GM21526 (cell line): ENCODE measurements at regions not wholly inside any gene's neighbourhood (a gene's known extent, or its start where the extent isn't known, plus 50 kb on each side); places are given as distances from the start of the nearest gene placed in this dataset.

Experiments
- ATAC-seq: cut with Tn5 transposase; IDR thresholded peaks from one replicate; pipeline ENCODE4 v1.9.1; 2021; ENCODE audit warnings: moderate library complexity; ENCODE audit not compliant: unreplicated experiment, low FRiP score

- no peak for ATAC-seq
Measured at GRCh38 chr15:47371939-47372338, 345.4 kb upstream of the SEMA6D start.

- no peak for ATAC-seq
Measured at GRCh38 chr15:47374222-47374621, 343.1 kb upstream of the SEMA6D start.

- no peak for ATAC-seq
Measured at GRCh38 chr15:47376190-47376589, 341.1 kb upstream of the SEMA6D start.

- no peak for ATAC-seq
Measured at GRCh38 chr15:47377465-47377864, 339.8 kb upstream of the SEMA6D start.

GRCh38 chr15:47378527-47378926, 338.8 kb upstream of the SEMA6D start:
- no peak for ATAC-seq

GRCh38 chr15:47383102-47383501, 334.2 kb upstream of the SEMA6D start:
- no peak for ATAC-seq

GRCh38 chr15:47383801-47384200, 333.5 kb upstream of the SEMA6D start:
- ATAC-seq: no peak

GRCh38 chr15:47384341-47384740, 333.0 kb upstream of the SEMA6D start:
- ATAC-seq: no peak

GRCh38 chr15:47384776-47385175, 332.5 kb upstream of the SEMA6D start:
- ATAC-seq: no peak

- ATAC-seq: no peak
Measured at GRCh38 chr15:47386459-47386858, 330.8 kb upstream of the SEMA6D start.

- ATAC-seq: no peak
Measured at GRCh38 chr15:47388299-47388698, 329.0 kb upstream of the SEMA6D start.

GRCh38 chr15:47390208-47390765, 327.0 kb upstream of the SEMA6D start:
- ATAC-seq: no peak

- ATAC-seq: no peak
Measured at GRCh38 chr15:47394286-47394809, 323.0 kb upstream of the SEMA6D start.

GRCh38 chr15:47395076-47395475, 322.2 kb upstream of the SEMA6D start:
- ATAC-seq: no peak

GRCh38 chr15:47397655-47398054, 319.6 kb upstream of the SEMA6D start:
- no peak for ATAC-seq

GRCh38 chr15:47398132-47398531, 319.2 kb upstream of the SEMA6D start:
- no peak for ATAC-seq

GRCh38 chr15:47398594-47398993, 318.7 kb upstream of the SEMA6D start:
- ATAC-seq: no peak

- no peak for ATAC-seq
Measured at GRCh38 chr15:47399100-47399499, 318.2 kb upstream of the SEMA6D start.

GRCh38 chr15:47400603-47401002, 316.7 kb upstream of the SEMA6D start:
- no peak for ATAC-seq

- no peak for ATAC-seq
Measured at GRCh38 chr15:47401427-47401826, 315.9 kb upstream of the SEMA6D start.

GRCh38 chr15:47402829-47403228, 314.5 kb upstream of the SEMA6D start:
- no peak for ATAC-seq

GRCh38 chr15:47404877-47405276, 312.4 kb upstream of the SEMA6D start:
- no peak for ATAC-seq
